HL-60 (cell line): ENCODE measurements at regions not wholly inside any gene's neighbourhood (a gene's known extent, or its start where the extent isn't known, plus 50 kb on each side); places are given as distances from the start of the nearest gene placed in this dataset.

ENCODE experiments used
- DNase-seq, 2 experiments: peaks; one replicate each; pipeline ENCODE4 v3.0.0-alpha.2; 2010 to 2020; ENCODE audit warnings: low read depth in 1 of 2, low spot score in 1 of 2
- H3K27ac ChIP-seq: fragments of 250-450 bp; sonication (Bioruptor Pico); replicated peaks from 2 replicates; pipeline ENCODE4 v1.5.1; 2020; ENCODE audit warnings: mild to moderate bottlenecking, moderate library complexity
- H3K27me3 ChIP-seq: fragments of 250-450 bp; sonication (Bioruptor Pico); 2 replicates; pipeline ENCODE4 v1.5.1; 2021; ENCODE audit warnings: mild to moderate bottlenecking, moderate library complexity; ENCODE audit not compliant: insufficient read depth, poor library complexity, severe bottlenecking
- H3K4me3 ChIP-seq: replicated peaks from 2 replicates; pipeline ENCODE4 v1.5.1; 2011; ENCODE audit warnings: mild to moderate bottlenecking, control low read depth, low read length; ENCODE audit not compliant: insufficient read depth
- CTCF ChIP-seq: IDR thresholded peaks from one replicate; pipeline ENCODE4 v1.5.1; 2011; ENCODE audit warnings: low read length, control low read depth, inconsistent platforms; ENCODE audit not compliant: insufficient read depth
- GABPA ChIP-seq: IDR thresholded peaks from 2 replicates; pipeline ENCODE4 v1.6.1; 2012; ENCODE audit warnings: low read depth
- POLR2AphosphoS5 ChIP-seq: IDR thresholded peaks from 2 replicates; pipeline ENCODE4 v1.6.1; 2012; ENCODE audit warnings: low read depth
- REST ChIP-seq: IDR thresholded peaks from 2 replicates; pipeline ENCODE4 v1.6.1; 2012; ENCODE audit warnings: low read depth; ENCODE audit not compliant: insufficient replicate concordance
- SPI1 ChIP-seq: IDR thresholded peaks from 2 replicates; pipeline ENCODE4 v1.6.1; 2012; ENCODE audit warnings: low read depth, mild to moderate bottlenecking, borderline replicate concordance

GRCh38 chr18:78528411-78529258 is 451.0 kb upstream of the SALL3 start:
- Histone ChIP-seq H3K27me3 (no peaks in the 10 kb centered on the region), H3K27ac (no peak overlapping the region), H3K4me3 (no peak overlapping the region)
- no peak for DNase-seq
- TF ChIP-seq GABPA (no peak), CTCF (no peak), REST (no peak), SPI1 (no peak), POLR2AphosphoS5 (no peak)

GRCh38 chr18:78531637-78532036 is 448.0 kb upstream of the SALL3 start:
- TF ChIP-seq CTCF (no peak), REST (no peak)
- Histone ChIP-seq H3K27me3 (no peaks in the 10 kb centered on the region), H3K27ac (no peak overlapping the region), H3K4me3 (no peak overlapping the region)
- DNase-seq = no peak

- DNase-seq = no peak
- Histone ChIP-seq H3K4me3 (no peak overlapping the region), H3K27ac (no peak overlapping the region), H3K27me3 (no peaks in the 10 kb centered on the region)
- TF ChIP-seq CTCF = no peak
- no peak for TF ChIP-seq REST
- no peak for TF ChIP-seq POLR2AphosphoS5
- no peak for TF ChIP-seq SPI1
- TF ChIP-seq GABPA = no peak
Measured at GRCh38 chr18:78538669-78539440, 440.8 kb upstream of the SALL3 start.
